Natural killer cell treated with Interleukin-12 subunit alpha and Interleukin-12 subunit beta and Interleukin-15 and Interleukin-18, amount 100 ng/mL, for 72 hours (primary cell): ENCODE measurements at regions not wholly inside any gene's neighbourhood (a gene's known extent, or its start where the extent isn't known, plus 50 kb on each side); places are given as distances from the start of the nearest gene placed in this dataset.
"Not testable (repeated sequence)": the region's sequence is repeated elsewhere in the genome, so short reads cannot be mapped to it uniquely, and the experiment has no call there.

Experiments
- ATAC-seq, 2 donors: fragments of 150-1000 bp; cut with Tn5 transposase in 1 of 2; sonication (Bioruptor Pico), chemical (Tn5 transposase) in 1 of 2; 2 replicates each; pipeline ENCODE4 v1.10.0; 2021
- DNase-seq: peaks from one replicate; pipeline ENCODE4 v3.0.0; 2022; ENCODE audit warnings: low spot score
- H3K27ac Mint-ChIP-seq, 2 donors: 1 replicate in 1 of 2; 2 replicates in 1 of 2; pipeline ENCODE4 v1.8.0; 2022; ENCODE audit warnings: mixed read lengths in 2 of 2, mild to moderate bottlenecking in 1 of 2, moderate library complexity in 1 of 2
- H3K27me3 Mint-ChIP-seq, 2 donors: 1 replicate in 1 of 2; 2 replicates in 1 of 2; pipeline ENCODE4 v1.8.0; 2022; ENCODE audit warnings: mixed read lengths in 2 of 2
- H3K36me3 Mint-ChIP-seq: one replicate; pipeline ENCODE4 v1.8.0; 2022; ENCODE audit warnings: mixed read lengths
- H3K4me1 Mint-ChIP-seq, 2 donors: 1 replicate in 1 of 2; 2 replicates in 1 of 2; pipeline ENCODE4 v1.8.0; 2022; ENCODE audit warnings: low read depth in 2 of 2, mixed read lengths in 2 of 2, mild to moderate bottlenecking in 1 of 2
- H3K4me3 Mint-ChIP-seq: one replicate; pipeline ENCODE4 v1.8.0; 2022; ENCODE audit warnings: mixed read lengths
- H3K9me3 Mint-ChIP-seq: 2 replicates; pipeline ENCODE4 v1.8.0; 2022; ENCODE audit warnings: mixed read lengths

DNA sequence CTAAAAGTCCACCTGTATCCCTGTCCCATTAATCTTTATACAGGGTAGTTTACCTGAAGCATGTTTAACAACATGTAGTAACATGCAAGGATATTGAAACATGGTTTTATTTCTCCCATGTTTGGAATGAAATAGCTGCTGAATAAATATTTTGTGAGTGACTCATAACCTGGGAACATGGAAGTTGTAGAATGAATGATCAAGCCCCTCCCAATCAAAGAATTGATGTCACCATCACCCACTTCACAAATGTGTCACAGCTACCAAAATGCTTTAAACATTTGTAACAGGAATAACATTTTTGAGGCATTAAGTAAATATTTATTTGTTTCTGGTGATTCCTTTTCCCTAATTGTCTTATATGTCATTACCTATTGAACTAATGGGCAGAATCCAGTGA, 58.9 kb upstream of the TNFAIP3 start:
- Mint-ChIP-seq H3K4me1 (peaks cover 35 to 37% of the 10 kb centered on the region in 2 donors), H3K36me3 (peaks cover 6% of the 10 kb centered on the region), H3K9me3 (peaks cover 10% of the 10 kb centered on the region), H3K27ac (peak overlapping the region in 1 of 2 donors; percentile 60), H3K4me3 (no peak overlapping the region), H3K27me3 (no peaks in the 10 kb centered on the region)
- ATAC-seq (no peak), DNase-seq (no peak)

GRCh38 chr6:137808836-137809315, 58.2 kb upstream of the TNFAIP3 start:
- H3K4me1 Mint-ChIP-seq: peaks cover 35 to 37% of the 10 kb centered on the region in 2 donors
- no peak overlapping the region for H3K4me3 Mint-ChIP-seq
- H3K27me3 Mint-ChIP-seq: no peaks in the 10 kb centered on the region
- peaks cover 8% of the 10 kb centered on the region for H3K9me3 Mint-ChIP-seq
- DNase-seq (no peak), ATAC-seq (no peak)
- peaks cover 6% of the 10 kb centered on the region for H3K36me3 Mint-ChIP-seq
- H3K27ac Mint-ChIP-seq: peak overlapping the region in 1 of 2 donors; percentile 60

GRCh38 chr6:137809895-137810553, 57.0 kb upstream of the TNFAIP3 start:
- ATAC-seq, H3K27me3 Mint-ChIP-seq, H3K36me3 Mint-ChIP-seq, DNase-seq, H3K9me3 Mint-ChIP-seq: not testable (repeated sequence)
- H3K27ac Mint-ChIP-seq: peak overlapping the region; percentile 81 to 93
- peak overlapping the region; percentile 81 for H3K4me3 Mint-ChIP-seq
- H3K4me1 Mint-ChIP-seq: peaks cover 33 to 37% of the 10 kb centered on the region in 2 donors

DNA sequence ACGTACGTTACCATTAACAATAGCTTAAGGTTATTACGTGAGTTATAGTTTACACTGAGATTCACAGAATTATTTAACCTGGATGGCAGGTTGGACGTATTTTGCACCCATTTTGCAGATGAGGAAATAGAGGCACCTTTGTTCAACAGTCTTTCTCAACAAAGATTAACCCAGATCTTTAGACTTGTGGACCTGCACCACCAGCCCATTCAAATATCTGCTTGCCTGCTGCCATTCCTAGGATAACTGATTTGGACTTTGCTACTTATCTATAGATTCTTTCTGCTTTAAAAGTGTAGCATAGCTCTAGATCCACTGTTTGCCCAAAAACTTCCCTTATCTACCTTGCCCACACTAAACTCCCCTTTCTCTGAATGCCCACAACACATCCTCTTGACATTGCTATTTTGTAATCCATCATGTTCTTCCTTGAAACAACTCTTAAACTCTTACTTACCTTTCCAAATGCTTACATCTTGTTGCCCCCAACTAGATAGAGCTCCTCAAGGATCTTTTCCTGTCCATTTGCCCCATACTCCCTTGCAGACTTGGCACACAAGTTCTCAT, 56.4 kb upstream of the TNFAIP3 start:
- H3K4me3 Mint-ChIP-seq: peak overlapping the region; percentile 81
- peak overlapping the region; percentile 81 to 93 for H3K27ac Mint-ChIP-seq
- H3K4me1 Mint-ChIP-seq: peaks cover 34 to 37% of the 10 kb centered on the region in 2 donors

DNA sequence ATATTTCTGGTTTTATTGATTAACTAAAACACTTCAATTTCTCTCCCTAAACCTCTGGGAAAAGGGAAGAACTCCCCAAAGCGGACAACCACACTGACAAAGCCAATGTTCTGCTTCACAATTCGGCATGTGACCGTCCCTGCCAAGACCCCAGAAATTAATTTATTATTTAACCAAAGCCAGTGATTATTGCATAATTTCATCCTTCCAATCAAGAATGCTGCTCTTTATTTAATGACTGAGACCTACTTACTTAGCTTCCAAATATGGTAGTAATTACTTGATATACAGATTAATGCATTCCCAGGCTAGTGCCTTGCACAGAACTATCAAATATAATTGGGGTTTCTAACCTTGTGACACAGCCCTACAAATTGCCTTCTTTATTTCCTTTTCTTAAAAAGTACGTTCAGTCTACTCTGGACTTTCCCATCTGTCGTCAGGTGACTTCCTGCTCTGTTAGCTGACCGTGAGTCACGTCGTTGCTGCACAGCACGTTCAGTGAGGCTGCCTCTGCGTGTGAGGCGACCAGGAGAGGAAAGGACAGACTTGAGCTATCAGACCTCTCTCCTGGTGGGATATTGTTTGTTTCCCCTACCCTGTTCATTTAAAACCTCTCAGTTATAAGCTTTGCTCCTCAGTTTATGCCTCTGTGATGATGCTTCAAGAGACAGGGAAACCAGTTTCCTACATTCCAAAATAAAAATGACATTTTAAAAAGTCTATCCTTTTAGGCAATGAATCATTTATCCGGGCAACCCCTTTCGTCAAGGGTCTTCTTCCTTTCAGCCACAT, 55.7 kb upstream of the TNFAIP3 start:
- H3K27ac Mint-ChIP-seq: peak overlapping the region; percentile 81 to 93
- peak overlapping the region; percentile 81 for H3K4me3 Mint-ChIP-seq
- ATAC-seq (peak; percentile 94 to 96), DNase-seq (peak; percentile 93)
- H3K9me3 Mint-ChIP-seq: peaks cover 8% of the 10 kb centered on the region
- H3K36me3 Mint-ChIP-seq: peaks cover 6% of the 10 kb centered on the region
- H3K27me3 Mint-ChIP-seq: no peaks in the 10 kb centered on the region
- H3K4me1 Mint-ChIP-seq: peaks cover 40 to 44% of the 10 kb centered on the region in 2 donors

More for the DNA sequence above, 56.4 kb upstream of the TNFAIP3 start:
- Mint-ChIP-seq H3K27me3 (no peaks in the 10 kb centered on the region), H3K36me3 (peaks cover 6% of the 10 kb centered on the region), H3K9me3 (peaks cover 8% of the 10 kb centered on the region)
- no peak for DNase-seq
- no peak for ATAC-seq

DNA sequence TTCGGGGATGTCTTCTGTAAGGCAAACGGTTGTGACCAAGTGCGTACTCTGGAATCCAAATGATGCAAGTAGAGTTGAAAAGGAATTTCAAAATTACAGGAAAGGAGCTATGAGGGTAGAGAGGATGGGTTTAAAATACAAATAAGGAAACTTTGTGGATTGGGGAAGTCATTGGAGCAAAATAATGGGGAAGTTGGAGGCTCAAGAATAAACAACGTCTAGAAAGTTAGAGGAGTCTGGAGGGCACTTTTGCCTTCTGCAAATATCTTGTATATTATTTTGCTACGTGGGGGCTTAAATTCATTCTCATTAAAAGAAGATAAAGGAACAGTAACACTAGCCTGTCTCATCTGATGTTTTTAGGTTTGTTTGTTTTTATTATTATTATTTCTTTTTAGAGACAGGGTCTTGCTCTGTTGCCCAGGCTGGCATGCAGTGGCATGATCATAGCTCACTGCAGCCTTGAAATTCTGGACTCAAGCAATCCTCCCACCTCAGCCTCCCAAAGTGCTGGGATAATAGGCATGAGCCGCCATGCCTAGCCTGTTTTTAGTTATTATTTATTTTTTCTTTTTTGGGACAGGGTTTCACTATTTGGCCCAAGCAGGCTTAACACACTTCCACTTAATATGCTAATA, 55.0 kb upstream of the TNFAIP3 start:
- Mint-ChIP-seq H3K27ac (peak overlapping the region; percentile 81 to 93), H3K9me3 (peaks cover 6% of the 10 kb centered on the region), H3K4me3 (peak overlapping the region; percentile 81), H3K27me3 (no peaks in the 10 kb centered on the region), H3K36me3 (peaks cover 5% of the 10 kb centered on the region), H3K4me1 (peaks cover 42 to 50% of the 10 kb centered on the region in 2 donors)
- ATAC-seq (no peak), DNase-seq (no peak)

- Mint-ChIP-seq H3K27ac (no peak overlapping the region), H3K4me1 (peaks cover 43 to 45% of the 10 kb centered on the region in 2 donors), H3K36me3 (no peaks in the 10 kb centered on the region), H3K9me3 (peaks cover 3% of the 10 kb centered on the region), H3K4me3 (no peak overlapping the region), H3K27me3 (no peaks in the 10 kb centered on the region)
- ATAC-seq (no peak), DNase-seq (no peak)
Measured at GRCh38 chr6:137813308-137813970, 53.6 kb upstream of the TNFAIP3 start.

DNA sequence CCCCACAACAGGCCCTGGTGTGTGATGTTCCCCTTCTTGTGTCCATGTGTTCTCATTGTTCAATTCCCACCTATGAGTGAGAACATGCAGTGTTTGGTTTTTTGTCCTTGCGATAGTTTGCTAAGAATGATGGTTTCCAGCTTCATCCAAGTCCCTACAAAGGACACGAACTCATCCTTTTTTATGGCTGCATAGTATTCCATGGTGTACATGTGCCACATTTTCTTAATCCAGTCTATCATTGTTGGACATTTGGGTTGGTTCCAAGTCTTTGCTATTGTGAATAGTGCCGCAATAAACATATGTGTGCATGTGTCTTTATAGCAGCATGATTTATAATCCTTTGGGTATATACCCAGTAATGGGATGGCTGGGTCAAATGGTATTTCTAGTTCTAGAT, 53.0 kb upstream of the TNFAIP3 start:
- not testable (repeated sequence) for H3K36me3 Mint-ChIP-seq, H3K9me3 Mint-ChIP-seq, H3K4me3 Mint-ChIP-seq, ATAC-seq, DNase-seq, H3K27me3 Mint-ChIP-seq
- H3K4me1 Mint-ChIP-seq: peaks cover 48 to 49% of the 10 kb centered on the region in 2 donors
- peak overlapping the region in 1 of 2 donors; percentile 90 for H3K27ac Mint-ChIP-seq

- no peak for ATAC-seq
- H3K27ac Mint-ChIP-seq: peak overlapping the region; percentile 78 to 90
- peak overlapping the region; percentile 80 for H3K4me3 Mint-ChIP-seq
- H3K27me3 Mint-ChIP-seq: no peaks in the 10 kb centered on the region
- peaks cover 5% of the 10 kb centered on the region for H3K9me3 Mint-ChIP-seq
- DNase-seq: no peak
- H3K4me1 Mint-ChIP-seq: peaks cover 54 to 55% of the 10 kb centered on the region in 2 donors
- H3K36me3 Mint-ChIP-seq: no peaks in the 10 kb centered on the region
Measured at GRCh38 chr6:137815692-137816091, 51.4 kb upstream of the TNFAIP3 start.

DNA sequence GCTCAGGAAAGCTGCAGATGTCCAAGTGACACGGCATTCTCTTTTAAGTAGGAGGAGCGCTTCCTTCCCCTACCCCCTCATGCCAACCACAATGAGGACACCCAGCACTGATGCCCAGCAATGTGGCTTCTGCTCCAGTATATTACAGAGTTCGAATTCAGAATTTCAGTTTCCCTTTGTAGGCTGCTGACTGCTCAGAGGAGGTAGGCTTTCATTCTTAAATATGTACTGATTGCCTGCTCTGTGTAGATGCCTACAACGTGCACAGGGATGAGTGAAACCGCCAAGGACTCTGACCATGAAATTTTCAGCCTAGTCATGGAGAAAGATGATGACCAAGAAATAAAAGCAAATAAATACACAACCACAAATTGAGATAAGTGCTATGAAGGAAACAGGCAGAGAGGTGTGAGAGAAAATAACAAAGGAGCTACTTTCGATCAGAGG, 50.9 kb upstream of the TNFAIP3 start:
- peak; percentile 70 to 72 for ATAC-seq
- DNase-seq: no peak
- peaks cover 52 to 54% of the 10 kb centered on the region in 2 donors for H3K4me1 Mint-ChIP-seq

GRCh38 chr6:137816688-137817618, 50.1 kb upstream of the TNFAIP3 start:
- peaks cover 51 to 52% of the 10 kb centered on the region in 2 donors for H3K4me1 Mint-ChIP-seq
- no peaks in the 10 kb centered on the region for H3K36me3 Mint-ChIP-seq
- peaks cover 3% of the 10 kb centered on the region for H3K9me3 Mint-ChIP-seq
- H3K27me3 Mint-ChIP-seq: no peaks in the 10 kb centered on the region
- peak overlapping the region; percentile 80 for H3K4me3 Mint-ChIP-seq
- DNase-seq (no peak), ATAC-seq (no peak)
- H3K27ac Mint-ChIP-seq: peak overlapping the region; percentile 78 to 90

More for the DNA sequence above, 50.9 kb upstream of the TNFAIP3 start:
- Mint-ChIP-seq H3K9me3 (peaks cover 3% of the 10 kb centered on the region), H3K4me3 (peak overlapping the region; percentile 80), H3K27me3 (no peaks in the 10 kb centered on the region), H3K36me3 (no peaks in the 10 kb centered on the region), H3K27ac (peak overlapping the region; percentile 78 to 90)
